Embryonic facial prominence (tissue), 1 donor: ENCODE measurements at regions not wholly inside any gene's neighbourhood (a gene's known extent, or its start where the extent isn't known, plus 50 kb on each side); places are given as distances from the start of the nearest gene placed in this dataset.
"Not testable (repeated sequence)": the region's sequence is repeated elsewhere in the genome, so short reads cannot be mapped to it uniquely, and the experiment has no call there.

Experiments used
- DNase-seq: peaks from one replicate; pipeline ENCODE4 v3.0.0-alpha.2; 2016; ENCODE audit errors: extremely low spot score

GRCh38 chrX:16067886-16068515, 55.4 kb upstream of the GRPR start:
- no peak for DNase-seq

- no peak for DNase-seq
These were observed 59.4 kb upstream of the GRPR start for GRCh38 chrX:16063921-16064320.

GRCh38 chrX:16063141-16063540, 60.2 kb upstream of the GRPR start:
- DNase-seq, result no peak

GRCh38 chrX:16061296-16061695, 62.1 kb upstream of the GRPR start:
- no peak for DNase-seq

- no peak for DNase-seq
These were observed 63.1 kb upstream of the GRPR start for GRCh38 chrX:16060252-16060651.

GRCh38 chrX:16049126-16049525, 74.2 kb upstream of the GRPR start:
- not testable (repeated sequence) for DNase-seq

GRCh38 chrX:16042980-16043379, 80.4 kb upstream of the GRPR start:
- DNase-seq, result no peak

- no peak for DNase-seq
These were observed 83.5 kb upstream of the GRPR start for GRCh38 chrX:16039834-16040233.

- DNase-seq, result no peak
These were observed 84.0 kb upstream of the GRPR start for GRCh38 chrX:16039363-16039762.

GRCh38 chrX:16033331-16033730, 90.0 kb upstream of the GRPR start:
- no peak for DNase-seq

GRCh38 chrX:16028576-16028975, 94.8 kb upstream of the GRPR start:
- DNase-seq, result no peak

GRCh38 chrX:16023790-16024734, 99.3 kb upstream of the GRPR start:
- no peak for DNase-seq

GRCh38 chrX:16022580-16023200, 100.7 kb upstream of the GRPR start:
- DNase-seq, result no peak

GRCh38 chrX:16018291-16018690, 105.1 kb upstream of the GRPR start:
- no peak for DNase-seq

GRCh38 chrX:16014171-16014570, 109.2 kb upstream of the GRPR start:
- no peak for DNase-seq

- no peak for DNase-seq
These were observed 111.1 kb upstream of the GRPR start for GRCh38 chrX:16012250-16012649.

GRCh38 chrX:16005917-16006316, 117.4 kb upstream of the GRPR start:
- DNase-seq, result peak; percentile 33

- DNase-seq, result no peak
These were observed 121.2 kb upstream of the GRPR start for GRCh38 chrX:16002185-16002584.

GRCh38 chrX:15998350-15998749, 125.0 kb upstream of the GRPR start:
- no peak for DNase-seq

GRCh38 chrX:15989716-15990115, 133.6 kb upstream of the GRPR start:
- DNase-seq, result no peak

GRCh38 chrX:15988661-15989603, 134.3 kb upstream of the AP1S2 start:
- DNase-seq, result no peak

GRCh38 chrX:15985937-15986336, 131.3 kb upstream of the AP1S2 start:
- no peak for DNase-seq
